SU-DHL-6 (cell line): ENCODE measurements at regions not wholly inside any gene's neighbourhood (a gene's known extent, or its start where the extent isn't known, plus 50 kb on each side); places are given as distances from the start of the nearest gene placed in this dataset.

Experiments used
- H2AFZ ChIP-seq: fragments of 200-600 bp; sonication (generic); 2 replicates; pipeline ENCODE4 v1.6.1; 2014; ENCODE audit warnings: low read depth, mild to moderate bottlenecking, moderate library complexity, mixed read lengths, antibody characterized with exemption, low read length; ENCODE audit not compliant: severe bottlenecking
- H3F3A ChIP-seq: fragments of 200-600 bp; shearing (Covaris generic); 2 replicates; pipeline ENCODE4 v1.6.0; 2016; ENCODE audit warnings: antibody characterized with exemption, mild to moderate bottlenecking; ENCODE audit not compliant: insufficient read depth
- H3K27ac ChIP-seq: fragments of 200-600 bp; sonication (generic); 2 replicates; pipeline ENCODE4 v1.5.1; 2016; ENCODE audit warnings: low read depth, mild to moderate bottlenecking, low read length, moderate library complexity, mixed read lengths
- H3K27me3 ChIP-seq: fragments of 200-600 bp; sonication (generic), shearing (Covaris generic); 2 replicates; pipeline ENCODE4 v1.6.0; 2014; ENCODE audit warnings: mild to moderate bottlenecking, low read length
- H3K36me3 ChIP-seq: fragments of 200-600 bp; sonication (generic); 2 replicates; pipeline ENCODE4 v1.6.1; 2014; ENCODE audit warnings: mild to moderate bottlenecking, low read length, mixed read lengths
- H3K4me2 ChIP-seq: fragments of 300-600, 200-600 bp; shearing (Covaris generic), sonication (generic); 2 replicates; pipeline ENCODE4 v1.6.0; 2014; ENCODE audit warnings: low read length, low read depth, mild to moderate bottlenecking; ENCODE audit not compliant: poor library complexity, severe bottlenecking
- H3K4me3 ChIP-seq: fragments of 200-600 bp; sonication (generic); 2 replicates; pipeline ENCODE4 v1.5.1; 2014; ENCODE audit warnings: antibody characterized with exemption, low read length, mild to moderate bottlenecking, mixed read lengths; ENCODE audit not compliant: insufficient read depth, poor library complexity, severe bottlenecking
- H3K79me2 ChIP-seq: fragments of 200-600 bp; sonication (generic); 2 replicates; pipeline ENCODE4 v1.6.1; 2014; ENCODE audit warnings: mild to moderate bottlenecking, low read length, moderate library complexity; ENCODE audit not compliant: insufficient read depth
- H3K9ac ChIP-seq: fragments of 200-600 bp; sonication (generic); 2 replicates; pipeline ENCODE4 v1.7.0; 2014; ENCODE audit warnings: mild to moderate bottlenecking, low read length
- H3K9me2 ChIP-seq: fragments of 200-600 bp; sonication (generic); replicated peaks from 2 replicates; pipeline ENCODE4 v1.6.1; 2014; ENCODE audit warnings: low read length; ENCODE audit not compliant: insufficient read depth
- H3K9me3 ChIP-seq: fragments of 200-600 bp; sonication (generic); 2 replicates; pipeline ENCODE4 v1.6.1; 2014; ENCODE audit warnings: low read length, mixed read lengths; ENCODE audit not compliant: insufficient read depth
- H4K20me1 ChIP-seq: fragments of 200-600 bp; sonication (generic); 2 replicates; pipeline ENCODE4 v1.6.1; 2014; ENCODE audit warnings: low read depth, mild to moderate bottlenecking, antibody characterized with exemption, low read length, moderate library complexity, mixed read lengths
- CTCF ChIP-seq: fragments of 200-600 bp; sonication (generic); IDR thresholded peaks from one replicate; pipeline ENCODE4 v1.5.1; 2017; ENCODE audit warnings: antibody characterized with exemption, mild to moderate bottlenecking, low read length, moderate library complexity; ENCODE audit not compliant: insufficient read depth, poor library complexity, severe bottlenecking
- EZH2phosphoT487 ChIP-seq: fragments of 200-600 bp; sonication (generic), shearing (Covaris generic); conservative IDR thresholded peaks from 2 replicates; pipeline ENCODE4 v1.6.1; 2018; ENCODE audit warnings: mild to moderate bottlenecking, antibody characterized with exemption, low read length, moderate library complexity, mixed read lengths

- no peak overlapping the region for H2AFZ ChIP-seq
- H3K36me3 ChIP-seq = no peaks in the 10 kb centered on the region
- TF ChIP-seq EZH2phosphoT487 (no peak), CTCF (no peak)
- H3K27me3 ChIP-seq = no peaks in the 10 kb centered on the region
- H4K20me1 ChIP-seq = no peaks in the 10 kb centered on the region
- H3K9me3 ChIP-seq = no peaks in the 10 kb centered on the region
- H3K9me2 ChIP-seq = no peaks in the 10 kb centered on the region
- H3K9ac ChIP-seq = no peak overlapping the region
- H3K4me2 ChIP-seq = no peak overlapping the region
- no peaks in the 10 kb centered on the region for H3K79me2 ChIP-seq
- H3F3A ChIP-seq = no peaks in the 10 kb centered on the region
- H3K27ac ChIP-seq = no peak overlapping the region
- no peak overlapping the region for H3K4me3 ChIP-seq
Measured at GRCh38 chr7:68162712-68163111, 1166.1 kb downstream of the TYW1 start.

GRCh38 chr7:68166525-68166924, 1169.9 kb downstream of the TYW1 start:
- Histone ChIP-seq H3K27ac (no peak overlapping the region), H3K4me3 (no peak overlapping the region), H2AFZ (no peak overlapping the region), H4K20me1 (no peaks in the 10 kb centered on the region), H3K36me3 (no peaks in the 10 kb centered on the region), H3K4me2 (no peak overlapping the region), H3K9me2 (no peaks in the 10 kb centered on the region), H3K9me3 (no peaks in the 10 kb centered on the region), H3F3A (no peaks in the 10 kb centered on the region), H3K9ac (no peak overlapping the region), H3K79me2 (no peaks in the 10 kb centered on the region), H3K27me3 (no peaks in the 10 kb centered on the region)
- TF ChIP-seq EZH2phosphoT487 = no peak
- TF ChIP-seq CTCF = no peak

- Histone ChIP-seq H3F3A (no peaks in the 10 kb centered on the region), H3K4me3 (no peak overlapping the region), H3K36me3 (no peaks in the 10 kb centered on the region), H3K4me2 (no peak overlapping the region), H3K79me2 (no peaks in the 10 kb centered on the region), H3K9ac (no peak overlapping the region), H3K27ac (no peak overlapping the region), H3K9me2 (no peaks in the 10 kb centered on the region), H3K9me3 (no peaks in the 10 kb centered on the region), H2AFZ (no peak overlapping the region), H3K27me3 (no peaks in the 10 kb centered on the region), H4K20me1 (no peaks in the 10 kb centered on the region)
- TF ChIP-seq EZH2phosphoT487 = no peak
- TF ChIP-seq CTCF = no peak
Measured at GRCh38 chr7:68173513-68173912, 1176.9 kb downstream of the TYW1 start.
